ENCODE measurements at regions not wholly inside any gene's neighbourhood (a gene's known extent, or its start where the extent isn't known, plus 50 kb on each side); places are given as distances from the start of the nearest gene placed in this dataset.

GRCh38 chr2:191759680-191760079, 81.7 kb downstream of the NABP1 start:
- Mint-ChIP-seq H3K27ac (peak overlapping the region; percentile 15; the same call in 1 of the 2 replicates), H3K4me1 (peaks cover 24% of the 10 kb centered on the region), H3K4me3 (no peak overlapping the region), H3K9me3 (no peaks in the 10 kb centered on the region), H3K27me3 (ENCODE audit: low read depth) (no peaks in the 10 kb centered on the region), H3K36me3 (peaks cover 2% of the 10 kb centered on the region; the same call in 1 of the 2 replicates)
- no peak for DNase-seq (ENCODE audit: low spot score)
- TF ChIP-seq SP1 (CRISPR knock-in tag; conservative IDR thresholded peaks at IDR 0.05), result no peak
- TF ChIP-seq ZNF317 (CRISPR knock-in tag; IDR thresholded peaks at IDR 0.05; ENCODE audit: borderline replicate concordance, low read depth), result no peak
- no peak for TF ChIP-seq FOXP4 (CRISPR knock-in tag; IDR thresholded peaks at IDR 0.05)
- no peak for TF ChIP-seq ZNF121 (CRISPR knock-in tag; IDR thresholded peaks at IDR 0.05)
- POLR2A ChIA-PET, result no interaction called here
- ATAC-seq, result no peak
- CTCF ChIA-PET, result interaction anchor here (1.3 to 2.3 kb wide), 5 partner anchors 39 to 111 kb away, joined by 4 to 15 read pairs (median 8); no protein-coding TSS in a partner anchor

GRCh38 chr2:191760655-191761262, 82.8 kb downstream of the NABP1 start:
- Mint-ChIP-seq H3K36me3 (peaks cover 4% of the 10 kb centered on the region; the same call in 1 of the 2 replicates), H3K9me3 (no peaks in the 10 kb centered on the region), H3K27me3 (ENCODE audit: low read depth) (no peaks in the 10 kb centered on the region), H3K27ac (no peak overlapping the region), H3K4me3 (no peak overlapping the region), H3K4me1 (peaks cover 24% of the 10 kb centered on the region)
- POLR2A ChIA-PET, result no interaction called here
- CTCF ChIA-PET, result interaction anchor here (1.6 kb wide), 1 partner anchor 402 kb away, joined by 3 read pairs; no protein-coding TSS in a partner anchor
- DNase-seq (ENCODE audit: low spot score) (no peak), ATAC-seq (no peak)
- TF ChIP-seq AR (CRISPR knock-in tag; IDR thresholded peaks at IDR 0.05) (no peak), RELA (CRISPR knock-in tag; IDR thresholded peaks at IDR 0.05; ENCODE audit: borderline replicate concordance) (no peak), MLX (CRISPR knock-in tag; IDR thresholded peaks at IDR 0.05) (no peak), ZNF219 (CRISPR knock-in tag; IDR thresholded peaks at IDR 0.05; ENCODE audit: borderline replicate concordance) (no peak), ZNF512 (CRISPR knock-in tag; IDR thresholded peaks at IDR 0.05; ENCODE audit: borderline replicate concordance) (no peak), PRRX2 (CRISPR knock-in tag; IDR thresholded peaks at IDR 0.05) (no peak), USF2 (CRISPR knock-in tag; IDR thresholded peaks at IDR 0.05) (no peak), ZNF138 (CRISPR knock-in tag; conservative IDR thresholded peaks at IDR 0.05) (no peak), USF1 (CRISPR knock-in tag; IDR thresholded peaks at IDR 0.05) (no peak), SP1 (CRISPR knock-in tag; conservative IDR thresholded peaks at IDR 0.05) (no peak), ATF6 (CRISPR knock-in tag; IDR thresholded peaks at IDR 0.05) (no peak), IRF1 (CRISPR knock-in tag; IDR thresholded peaks at IDR 0.05) (no peak), NFATC4 (CRISPR knock-in tag; IDR thresholded peaks at IDR 0.05) (no peak), FOXK1 (CRISPR knock-in tag; IDR thresholded peaks at IDR 0.05) (no peak)
